Tibial nerve (tissue), 4 donors: ENCODE measurements at regions not wholly inside any gene's neighbourhood (a gene's known extent, or its start where the extent isn't known, plus 50 kb on each side); places are given as distances from the start of the nearest gene placed in this dataset.

Source experiments
- DNase-seq, 2 donors: peaks; one replicate each; pipeline ENCODE4 v3.0.0-alpha.2; 2019; ENCODE audit warnings: low spot score in 2 of 2
- H3K27ac ChIP-seq, 4 donors: fragments of 200-600 bp; sonication (generic) in 3 of 4; one replicate each; pipeline ENCODE4 v1.5.1; 2017 to 2019; ENCODE audit warnings: mild to moderate bottlenecking in 1 of 4
- H3K27me3 ChIP-seq, 2 donors: fragments of 200-600 bp; sonication (generic) in 1 of 2; one replicate each; pipeline versions ENCODE4 v1.5.1 to v1.6.0; 2017 to 2019
- H3K36me3 ChIP-seq, 3 donors: fragments of 200-600 bp; sonication (generic); one replicate each; pipeline ENCODE4 v1.5.1; 2018 to 2019
- H3K4me1 ChIP-seq, 4 donors: fragments of 200-600 bp; sonication (generic) in 3 of 4; one replicate each; pipeline ENCODE4 v1.5.1; 2017 to 2019
- H3K4me3 ChIP-seq, 4 donors: fragments of 200-600 bp; sonication (generic) in 3 of 4; one replicate each; pipeline ENCODE4 v1.5.1; 2017 to 2019; ENCODE audit warnings: mild to moderate bottlenecking in 1 of 4, moderate library complexity in 1 of 4
- H3K9me3 ChIP-seq, 4 donors: fragments of 200-600 bp; sonication (generic) in 3 of 4; one replicate each; pipeline ENCODE4 v1.5.1; 2017 to 2019
- EP300 ChIP-seq, 2 donors: sonication (generic); formaldehyde crosslinking; IDR thresholded peaks; one replicate each; pipeline ENCODE4 v1.6.1; 2017; ENCODE audit warnings: antibody characterized with exemption in 2 of 2, mild to moderate bottlenecking in 1 of 2
- POLR2A ChIP-seq, 2 donors: fragments of 450-650 bp; IDR thresholded peaks; one replicate each; pipeline ENCODE4 v1.6.1; 2017; ENCODE audit warnings: antibody characterized with exemption in 2 of 2, mild to moderate bottlenecking in 2 of 2, moderate library complexity in 2 of 2
- WGBS, 2 donors: methylation state at CpG; one replicate each; pipeline ENCODE4 v1.1.5; 2018; 5-methylcytosine and 5-hydroxymethylcytosine counted together
- TF ChIP-seq, protein P1 (sequence below), 5 experiments: fragments of 200-600 bp in 3 of 5; fragments of 450-650 bp in 2 of 5; sonication (generic) in 3 of 5; IDR thresholded peaks; one replicate each; pipeline ENCODE4 v1.5.1; 2016 to 2019; ENCODE audit warnings: antibody characterized with exemption in 5 of 5, mild to moderate bottlenecking in 3 of 5, moderate library complexity in 2 of 5

DNA sequence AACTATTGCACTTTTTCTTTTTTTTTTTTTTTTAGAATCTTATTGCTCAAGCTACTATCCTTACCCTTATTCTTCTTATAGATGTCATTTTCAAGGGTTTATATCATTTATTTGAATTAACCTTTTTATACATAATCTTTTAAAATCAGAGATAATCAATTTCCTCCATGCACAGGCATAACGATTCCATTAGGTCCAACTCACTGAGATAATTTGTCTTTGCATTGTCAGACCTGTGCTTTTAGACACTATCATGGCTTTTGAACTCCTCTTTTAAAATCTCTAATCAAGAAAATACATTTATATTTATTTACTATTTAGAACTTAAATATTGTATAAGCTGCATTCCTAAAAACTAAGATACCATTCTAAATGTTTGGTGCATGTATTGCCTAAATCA is 1454.9 kb downstream of the ZPLD1 start:
- 80 to 90% methylated on average over 1 of the region's 1 CpG for WGBS, 2 donors
- Histone ChIP-seq H3K9me3 (no peaks in the 10 kb centered on the region), H3K4me1 (no peaks in the 10 kb centered on the region), H3K27ac (no peak overlapping the region), H3K27me3 (no peaks in the 10 kb centered on the region), H3K4me3 (no peak overlapping the region), H3K36me3 (no peaks in the 10 kb centered on the region)
- no peak for DNase-seq
- TF ChIP-seq, protein P1, sequence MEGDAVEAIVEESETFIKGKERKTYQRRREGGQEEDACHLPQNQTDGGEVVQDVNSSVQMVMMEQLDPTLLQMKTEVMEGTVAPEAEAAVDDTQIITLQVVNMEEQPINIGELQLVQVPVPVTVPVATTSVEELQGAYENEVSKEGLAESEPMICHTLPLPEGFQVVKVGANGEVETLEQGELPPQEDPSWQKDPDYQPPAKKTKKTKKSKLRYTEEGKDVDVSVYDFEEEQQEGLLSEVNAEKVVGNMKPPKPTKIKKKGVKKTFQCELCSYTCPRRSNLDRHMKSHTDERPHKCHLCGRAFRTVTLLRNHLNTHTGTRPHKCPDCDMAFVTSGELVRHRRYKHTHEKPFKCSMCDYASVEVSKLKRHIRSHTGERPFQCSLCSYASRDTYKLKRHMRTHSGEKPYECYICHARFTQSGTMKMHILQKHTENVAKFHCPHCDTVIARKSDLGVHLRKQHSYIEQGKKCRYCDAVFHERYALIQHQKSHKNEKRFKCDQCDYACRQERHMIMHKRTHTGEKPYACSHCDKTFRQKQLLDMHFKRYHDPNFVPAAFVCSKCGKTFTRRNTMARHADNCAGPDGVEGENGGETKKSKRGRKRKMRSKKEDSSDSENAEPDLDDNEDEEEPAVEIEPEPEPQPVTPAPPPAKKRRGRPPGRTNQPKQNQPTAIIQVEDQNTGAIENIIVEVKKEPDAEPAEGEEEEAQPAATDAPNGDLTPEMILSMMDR (IDR thresholded peaks at IDR 0.05) = no peak
- no peak for TF ChIP-seq EP300 (IDR thresholded peaks at IDR 0.05)
- no peak for TF ChIP-seq POLR2A (IDR thresholded peaks at IDR 0.05)

DNA sequence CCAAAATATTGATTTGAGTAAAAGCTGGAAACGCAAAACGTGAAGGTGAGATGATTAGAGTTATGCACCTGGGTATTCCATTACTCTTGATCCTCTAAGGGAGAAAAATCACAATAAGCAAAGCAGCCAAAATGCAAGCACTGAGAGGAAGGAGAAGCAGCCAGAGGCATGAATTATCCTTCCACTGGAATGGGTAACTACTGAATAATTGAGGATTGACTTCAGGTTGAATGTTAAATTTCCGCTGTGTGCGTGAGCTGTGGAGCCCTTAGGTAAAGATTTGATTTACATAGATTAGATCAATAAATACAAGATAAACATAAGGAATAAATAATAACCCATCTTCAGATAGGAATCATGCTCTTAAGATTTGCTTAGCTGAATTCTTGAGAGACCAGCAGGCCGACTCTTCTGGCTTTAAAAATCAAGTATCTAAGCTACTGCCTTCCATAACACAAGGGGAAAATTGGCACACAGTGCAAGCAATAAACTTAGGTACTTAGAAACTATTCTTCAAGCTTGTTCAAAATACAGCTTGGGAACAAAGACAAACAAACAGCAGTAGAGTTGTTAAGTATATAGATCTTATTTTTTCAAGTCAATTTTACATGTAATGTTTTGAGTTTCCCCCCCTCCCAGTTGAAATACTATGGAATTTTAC is 1459.5 kb downstream of the ZPLD1 start:
- H3K27ac ChIP-seq = no peak overlapping the region
- no peak for DNase-seq
- no peaks in the 10 kb centered on the region for H3K27me3 ChIP-seq
- no peak overlapping the region for H3K4me3 ChIP-seq
- no peaks in the 10 kb centered on the region for H3K36me3 ChIP-seq
- no peaks in the 10 kb centered on the region for H3K4me1 ChIP-seq
- no peaks in the 10 kb centered on the region for H3K9me3 ChIP-seq
- TF ChIP-seq, protein P1 (IDR thresholded peaks at IDR 0.05) = no peak
- TF ChIP-seq EP300 (IDR thresholded peaks at IDR 0.05) (no peak), POLR2A (IDR thresholded peaks at IDR 0.05) (no peak)
- WGBS, 2 donors = 81 to 83% methylated on average over 5 of the region's 5 CpGs

DNA sequence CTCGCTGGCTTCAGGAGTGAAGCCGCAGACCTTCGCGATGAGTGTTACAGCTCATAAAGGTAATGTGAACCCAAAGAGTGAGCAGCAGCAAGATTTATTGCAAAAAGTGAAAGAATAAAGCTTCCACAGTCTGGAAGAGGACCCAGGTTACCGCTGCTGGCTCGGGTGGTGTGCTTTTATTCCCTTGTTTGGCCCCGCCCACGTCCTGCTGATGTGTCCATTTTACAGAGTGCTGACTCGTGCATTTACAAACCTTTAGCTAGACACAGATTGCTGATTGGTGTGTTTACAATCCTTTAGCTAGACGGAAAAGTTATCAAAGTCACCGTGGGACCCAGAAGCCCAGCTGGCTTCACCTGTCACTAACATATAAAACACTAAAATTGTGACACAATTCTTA is 1464.5 kb downstream of the ZPLD1 start:
- no peak for TF ChIP-seq EP300 (IDR thresholded peaks at IDR 0.05)
- Histone ChIP-seq H3K36me3 (no peaks in the 10 kb centered on the region), H3K4me1 (no peaks in the 10 kb centered on the region), H3K27me3 (no peaks in the 10 kb centered on the region), H3K4me3 (no peak overlapping the region), H3K9me3 (no peaks in the 10 kb centered on the region), H3K27ac (no peak overlapping the region)
- 87 to 89% methylated on average over 11 of the region's 11 CpGs for WGBS, 2 donors
- no peak for DNase-seq

DNA sequence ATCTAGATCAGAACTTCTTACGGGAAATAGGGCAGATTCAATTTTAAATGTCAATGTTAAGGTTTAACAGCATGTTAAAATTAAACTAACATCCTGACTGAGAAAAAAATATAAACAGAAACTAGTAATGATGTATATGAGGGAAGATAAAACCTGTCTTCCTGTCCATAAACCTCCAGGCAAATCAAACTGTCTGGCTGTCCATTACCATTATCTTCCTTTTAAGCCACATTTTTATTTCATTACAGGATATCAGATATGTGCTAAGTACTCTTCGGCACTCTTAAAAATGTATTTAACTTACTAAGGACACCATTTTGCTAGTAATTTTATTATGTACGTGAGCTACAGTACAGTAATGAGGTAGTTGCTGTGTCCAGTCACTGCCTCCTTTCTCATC is 1461.7 kb upstream of the ALCAM start:
- H3K27ac ChIP-seq = no peak overlapping the region
- DNase-seq = no peak
- no peaks in the 10 kb centered on the region for H3K27me3 ChIP-seq
- no peak for TF ChIP-seq EP300 (IDR thresholded peaks at IDR 0.05)
- TF ChIP-seq, protein P1 (IDR thresholded peaks at IDR 0.05) = no peak
- TF ChIP-seq POLR2A (IDR thresholded peaks at IDR 0.05) = no peak
- H3K9me3 ChIP-seq = no peaks in the 10 kb centered on the region
- H3K36me3 ChIP-seq = no peaks in the 10 kb centered on the region
- no peak overlapping the region for H3K4me3 ChIP-seq
- no peaks in the 10 kb centered on the region for H3K4me1 ChIP-seq
- WGBS, 2 donors = 88 to 89% methylated on average over 3 of the region's 3 CpGs

DNA sequence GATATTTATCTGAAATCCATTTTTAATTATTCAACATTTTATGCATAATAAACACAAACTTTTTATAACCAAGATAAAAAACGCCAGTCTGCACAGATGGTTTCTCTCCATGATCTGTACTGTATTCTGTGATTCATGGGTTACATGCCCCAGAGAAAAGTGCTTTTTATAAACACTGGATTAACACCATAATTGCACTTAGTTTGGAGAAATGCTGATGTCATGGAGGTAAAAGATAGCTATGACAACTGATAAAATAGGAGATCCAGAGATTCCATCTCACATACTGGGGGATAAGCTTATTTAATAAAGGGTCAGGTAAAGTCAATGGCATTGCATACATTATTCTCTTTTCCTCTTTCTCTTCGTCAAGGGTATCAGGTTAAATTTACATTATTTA is 1460.4 kb upstream of the ALCAM start:
- no peak for DNase-seq
- no peaks in the 10 kb centered on the region for H3K36me3 ChIP-seq
- 62 to 76% methylated on average over 2 of the region's 2 CpGs for WGBS, 2 donors
- no peaks in the 10 kb centered on the region for H3K9me3 ChIP-seq
- no peaks in the 10 kb centered on the region for H3K4me1 ChIP-seq
- no peak for TF ChIP-seq POLR2A (IDR thresholded peaks at IDR 0.05)
- no peak for TF ChIP-seq EP300 (IDR thresholded peaks at IDR 0.05)
- TF ChIP-seq, protein P1 (IDR thresholded peaks at IDR 0.05) = no peak
- no peaks in the 10 kb centered on the region for H3K27me3 ChIP-seq
- H3K27ac ChIP-seq = no peak overlapping the region
- H3K4me3 ChIP-seq = no peak overlapping the region

DNA sequence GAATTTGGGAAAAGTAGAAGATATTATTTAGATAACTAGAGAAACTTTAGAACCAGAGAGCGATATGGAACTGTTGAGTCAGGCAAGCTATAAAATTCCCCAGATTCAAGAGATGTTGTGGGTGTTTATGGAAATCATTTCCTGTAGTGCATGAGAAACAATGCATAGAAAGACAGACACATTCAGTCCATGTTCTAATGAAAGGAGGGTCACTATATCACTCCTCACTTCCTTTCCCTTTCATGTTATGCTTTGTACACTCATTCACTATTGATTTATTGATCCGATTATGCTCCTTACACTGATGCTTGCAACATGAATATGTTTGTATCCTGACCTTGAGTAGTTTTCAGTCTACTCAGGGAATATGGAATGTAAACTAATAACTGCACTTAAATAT is 1459.9 kb upstream of the ALCAM start:
- Histone ChIP-seq H3K9me3 (no peaks in the 10 kb centered on the region), H3K27ac (no peak overlapping the region), H3K4me3 (no peak overlapping the region), H3K27me3 (no peaks in the 10 kb centered on the region), H3K4me1 (no peaks in the 10 kb centered on the region), H3K36me3 (no peaks in the 10 kb centered on the region)
- TF ChIP-seq POLR2A (IDR thresholded peaks at IDR 0.05) (no peak), EP300 (IDR thresholded peaks at IDR 0.05) (no peak)
- TF ChIP-seq, protein P1 (IDR thresholded peaks at IDR 0.05) = no peak
- no peak for DNase-seq
- WGBS, 2 donors = 62 to 64% methylated on average over 2 of the region's 2 CpGs
